ENCODE measurements at regions not wholly inside any gene's neighbourhood (a gene's known extent, or its start where the extent isn't known, plus 50 kb on each side); places are given as distances from the start of the nearest gene placed in this dataset.
A peak's percentile ranks its signal among the peaks of the same experiment; 100 is the strongest.

DNA sequence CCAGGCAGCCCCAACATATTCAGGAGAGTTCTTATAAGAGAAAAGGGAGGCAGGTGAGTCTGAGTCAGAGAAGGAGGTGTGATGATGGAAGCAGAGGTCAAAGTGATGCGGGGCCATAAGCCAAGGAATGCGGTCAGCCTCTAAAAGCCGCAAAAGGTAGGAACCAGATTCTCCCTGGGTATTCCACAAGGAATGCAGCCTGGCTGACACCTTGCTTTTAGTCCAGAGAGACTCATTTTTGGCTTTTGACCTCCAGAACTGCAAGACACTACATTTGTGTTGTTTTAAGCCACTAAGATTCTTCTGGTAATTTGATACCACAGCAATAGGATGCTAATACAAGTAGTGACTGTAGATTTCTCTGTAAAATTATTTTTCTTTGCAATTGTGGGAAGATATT, 151.5 kb upstream of the EEPD1 start:
- Histone ChIP-seq H2AFZ (ENCODE audit: low read length) (no peak overlapping the region), H3K27me3 (ENCODE audit: control insufficient read depth, insufficient read depth, low read length) (no peaks in the 10 kb centered on the region), H3K79me2 (ENCODE audit: control insufficient read depth, insufficient read depth, low read length) (no peaks in the 10 kb centered on the region), H3K27ac (ENCODE audit: insufficient read depth, low read length) (no peak overlapping the region), H3K4me3 (replicated peaks in 1 of 4; ENCODE audit: control extremely low read depth in 1 of 4, insufficient read depth in 1 of 4, low read depth in 3 of 4, low read length in 4 of 4) (no peak overlapping the region), H3K36me3 (ENCODE audit: control insufficient read depth, insufficient read depth, low read length) (no peaks in the 10 kb centered on the region), H3K9ac (ENCODE audit: insufficient read depth, low read length) (no peak overlapping the region), H4K20me1 (ENCODE audit: control insufficient read depth, extremely low read depth, insufficient read depth, low read length) (no peaks in the 10 kb centered on the region), H3K9me3 (ENCODE audit: control insufficient read depth, insufficient read depth, low read depth, low read length) (no peaks in the 10 kb centered on the region), H3K4me1 (ENCODE audit: control insufficient read depth, extremely low read depth, insufficient read depth, low read length) (no peaks in the 10 kb centered on the region), H3K4me2 (ENCODE audit: extremely low read depth, insufficient read depth, low read length) (no peak overlapping the region)
- TF ChIP-seq, protein P1, sequence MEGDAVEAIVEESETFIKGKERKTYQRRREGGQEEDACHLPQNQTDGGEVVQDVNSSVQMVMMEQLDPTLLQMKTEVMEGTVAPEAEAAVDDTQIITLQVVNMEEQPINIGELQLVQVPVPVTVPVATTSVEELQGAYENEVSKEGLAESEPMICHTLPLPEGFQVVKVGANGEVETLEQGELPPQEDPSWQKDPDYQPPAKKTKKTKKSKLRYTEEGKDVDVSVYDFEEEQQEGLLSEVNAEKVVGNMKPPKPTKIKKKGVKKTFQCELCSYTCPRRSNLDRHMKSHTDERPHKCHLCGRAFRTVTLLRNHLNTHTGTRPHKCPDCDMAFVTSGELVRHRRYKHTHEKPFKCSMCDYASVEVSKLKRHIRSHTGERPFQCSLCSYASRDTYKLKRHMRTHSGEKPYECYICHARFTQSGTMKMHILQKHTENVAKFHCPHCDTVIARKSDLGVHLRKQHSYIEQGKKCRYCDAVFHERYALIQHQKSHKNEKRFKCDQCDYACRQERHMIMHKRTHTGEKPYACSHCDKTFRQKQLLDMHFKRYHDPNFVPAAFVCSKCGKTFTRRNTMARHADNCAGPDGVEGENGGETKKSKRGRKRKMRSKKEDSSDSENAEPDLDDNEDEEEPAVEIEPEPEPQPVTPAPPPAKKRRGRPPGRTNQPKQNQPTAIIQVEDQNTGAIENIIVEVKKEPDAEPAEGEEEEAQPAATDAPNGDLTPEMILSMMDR (conservative IDR thresholded peaks at IDR 0.05 in 1 of 2, IDR thresholded peaks at IDR 0.05 in 1 of 2; ENCODE audit: low read depth in 1 of 2, low read length in 2 of 2), result no peak
- TF ChIP-seq EZH2 (IDR thresholded peaks at IDR 0.05; ENCODE audit: low read length, missing control alignments), result no peak
- peak; percentile 21 to 23 for DNase-seq (ENCODE audit: low read depth in 2 of 2)

DNA sequence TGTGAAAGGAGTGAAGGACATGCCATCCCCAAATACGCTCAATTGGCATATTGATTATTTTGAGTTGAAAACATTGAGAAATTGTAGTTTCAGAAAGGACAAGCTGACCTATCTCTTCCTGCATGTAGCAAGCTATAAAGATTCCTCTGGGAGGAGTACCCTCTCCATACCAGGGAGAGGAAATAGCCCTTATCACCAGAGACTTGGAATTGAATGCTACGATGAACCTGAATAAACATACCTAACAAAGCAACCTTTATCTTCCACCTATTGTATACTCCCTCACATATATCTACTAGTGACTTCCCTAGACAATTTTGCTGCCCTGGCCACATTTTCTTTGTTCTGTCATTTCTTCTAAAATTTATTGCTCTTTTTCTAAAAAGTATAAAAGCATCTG, 150.2 kb upstream of the EEPD1 start:
- no peak for TF ChIP-seq EZH2 (IDR thresholded peaks at IDR 0.05; ENCODE audit: low read length, missing control alignments)
- TF ChIP-seq, protein P1 (conservative IDR thresholded peaks at IDR 0.05 in 1 of 2, IDR thresholded peaks at IDR 0.05 in 1 of 2; ENCODE audit: low read depth in 1 of 2, low read length in 2 of 2), result no peak
- no peak for DNase-seq (ENCODE audit: low read depth in 2 of 2)
- Histone ChIP-seq H3K27me3 (ENCODE audit: control insufficient read depth, insufficient read depth, low read length) (no peaks in the 10 kb centered on the region), H3K79me2 (ENCODE audit: control insufficient read depth, insufficient read depth, low read length) (no peaks in the 10 kb centered on the region), H4K20me1 (ENCODE audit: control insufficient read depth, extremely low read depth, insufficient read depth, low read length) (no peaks in the 10 kb centered on the region), H3K27ac (ENCODE audit: insufficient read depth, low read length) (no peak overlapping the region), H3K4me2 (ENCODE audit: extremely low read depth, insufficient read depth, low read length) (no peak overlapping the region), H3K36me3 (ENCODE audit: control insufficient read depth, insufficient read depth, low read length) (no peaks in the 10 kb centered on the region), H3K4me3 (replicated peaks in 1 of 4; ENCODE audit: control extremely low read depth in 1 of 4, insufficient read depth in 1 of 4, low read depth in 3 of 4, low read length in 4 of 4) (no peak overlapping the region), H3K9me3 (ENCODE audit: control insufficient read depth, insufficient read depth, low read depth, low read length) (no peaks in the 10 kb centered on the region), H3K4me1 (ENCODE audit: control insufficient read depth, extremely low read depth, insufficient read depth, low read length) (no peaks in the 10 kb centered on the region), H3K9ac (ENCODE audit: insufficient read depth, low read length) (no peak overlapping the region), H2AFZ (ENCODE audit: low read length) (no peak overlapping the region)

DNA sequence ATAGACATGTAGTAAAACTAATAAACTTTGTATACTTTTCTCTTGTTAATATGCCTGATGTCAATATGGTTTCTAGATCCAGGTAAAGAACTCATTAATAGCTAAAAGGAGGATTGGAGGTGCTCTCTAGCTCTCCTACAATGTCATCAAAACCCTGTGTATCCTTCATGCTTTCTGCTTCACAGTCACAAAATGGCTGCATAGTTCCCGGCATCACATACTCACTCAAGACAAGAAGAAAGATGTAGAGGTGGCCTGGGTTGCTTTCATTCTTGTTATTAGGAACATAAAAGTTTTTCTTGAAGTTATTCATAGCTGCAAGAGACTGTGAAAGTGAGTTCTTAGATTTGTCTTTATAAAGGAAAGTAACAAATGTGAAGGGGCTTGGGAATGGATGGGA, 149.7 kb upstream of the EEPD1 start:
- no peaks in the 10 kb centered on the region for H3K79me2 ChIP-seq (ENCODE audit: control insufficient read depth, insufficient read depth, low read length)
- H3K36me3 ChIP-seq (ENCODE audit: control insufficient read depth, insufficient read depth, low read length), result no peaks in the 10 kb centered on the region
- no peak overlapping the region for H3K9ac ChIP-seq (ENCODE audit: insufficient read depth, low read length)
- no peak overlapping the region for H2AFZ ChIP-seq (ENCODE audit: low read length)
- no peaks in the 10 kb centered on the region for H3K9me3 ChIP-seq (ENCODE audit: control insufficient read depth, insufficient read depth, low read depth, low read length)
- no peak overlapping the region for H3K27ac ChIP-seq (ENCODE audit: insufficient read depth, low read length)
- no peak overlapping the region for H3K4me2 ChIP-seq (ENCODE audit: extremely low read depth, insufficient read depth, low read length)
- H3K27me3 ChIP-seq (ENCODE audit: control insufficient read depth, insufficient read depth, low read length), result no peaks in the 10 kb centered on the region
- no peaks in the 10 kb centered on the region for H3K4me1 ChIP-seq (ENCODE audit: control insufficient read depth, extremely low read depth, insufficient read depth, low read length)
- H3K4me3 ChIP-seq (replicated peaks in 1 of 4; ENCODE audit: control extremely low read depth in 1 of 4, insufficient read depth in 1 of 4, low read depth in 3 of 4, low read length in 4 of 4), result no peak overlapping the region
- no peaks in the 10 kb centered on the region for H4K20me1 ChIP-seq (ENCODE audit: control insufficient read depth, extremely low read depth, insufficient read depth, low read length)
- TF ChIP-seq, protein P1 (conservative IDR thresholded peaks at IDR 0.05 in 1 of 2, IDR thresholded peaks at IDR 0.05 in 1 of 2; ENCODE audit: low read depth in 1 of 2, low read length in 2 of 2), result no peak
- TF ChIP-seq EZH2 (IDR thresholded peaks at IDR 0.05; ENCODE audit: low read length, missing control alignments), result no peak
- no peak for DNase-seq (ENCODE audit: low read depth in 2 of 2)
